H1 (cell line): ENCODE measurements at regions not wholly inside any gene's neighbourhood (a gene's known extent, or its start where the extent isn't known, plus 50 kb on each side); places are given as distances from the start of the nearest gene placed in this dataset.

ENCODE experiments used
- CTCF ChIA-PET: fragments of 300-600 bp; sonication (Branson Sonifier 250); formaldehyde crosslinking; loops from one replicate; lab custom pipeline; 2021; ENCODE audit not compliant: partially characterized antibody; lab: Charles Lee
- POLR2A ChIA-PET: fragments of 300-600 bp; sonication (Branson Sonifier 250); formaldehyde crosslinking; loops from one replicate; lab custom pipeline; 2021; ENCODE audit warnings: inconsistent platforms; ENCODE audit not compliant: partially characterized antibody; lab: Charles Lee
- DNase-seq, 2 experiments: peaks; one replicate each; pipeline versions ENCODE4 v3.0.0 to v3.0.0-alpha.2; 2010 to 2022; ENCODE audit warnings: low spot score in 2 of 2, low read depth in 1 of 2, mixed read lengths in 1 of 2
- FAIRE-seq: peaks from 2 replicates; lab custom pipeline; 2011; peaks lifted over from hg19 to GRCh38; lab: Jason Lieb, UNC
- H2AFZ ChIP-seq: 2 replicates; pipeline ENCODE4 v1.8.1; 2012; ENCODE audit warnings: low read length, inconsistent platforms
- H2AK5ac ChIP-seq: 2 replicates; pipeline ENCODE4 v1.6.1; 2013; ENCODE audit warnings: low read depth, low read length
- H2BK120ac ChIP-seq: replicated peaks from 2 replicates; pipeline ENCODE3; 2013; ENCODE audit warnings: low read depth, low read length, inconsistent platforms
- H2BK12ac ChIP-seq: 2 replicates; pipeline ENCODE4 v1.6.1; 2013; ENCODE audit warnings: low read depth, low read length
- H2BK15ac ChIP-seq: 2 replicates; pipeline ENCODE4 v1.6.1; 2013; ENCODE audit warnings: low read length
- H2BK20ac ChIP-seq: 2 replicates; pipeline ENCODE4 v1.6.1; 2013; ENCODE audit warnings: low read length
- H2BK5ac ChIP-seq: 2 replicates; pipeline ENCODE4 v1.6.1; 2013; ENCODE audit warnings: low read depth, low read length
- H3K14ac ChIP-seq: 2 replicates; pipeline ENCODE4 v1.6.1; 2013; ENCODE audit warnings: inconsistent platforms; ENCODE audit not compliant: insufficient read length
- H3K18ac ChIP-seq: 2 replicates; pipeline ENCODE4 v1.6.1; 2013; ENCODE audit warnings: low read length; ENCODE audit errors: extremely low read depth
- H3K23ac ChIP-seq: 2 replicates; pipeline ENCODE4 v1.6.1; 2013; ENCODE audit warnings: inconsistent platforms; ENCODE audit not compliant: insufficient read length
- H3K23me2 ChIP-seq: 2 replicates; pipeline ENCODE4 v1.6.1; 2013; ENCODE audit warnings: low read depth, low read length
- H3K27ac ChIP-seq: 2 replicates; pipeline ENCODE4 v1.6.1; 2011; ENCODE audit warnings: low read depth, low read length, inconsistent platforms
- H3K27me3 ChIP-seq, 4 experiments: replicated peaks in 1 of 4; 1 replicate in 1 of 4; 2 replicates in 3 of 4; pipeline versions ENCODE4 v1.6.1 to v1.8.1; 2011 to 2013; ENCODE audit warnings: low read length in 3 of 4, mild to moderate bottlenecking in 3 of 4, inconsistent platforms in 2 of 4, mixed read lengths in 2 of 4, moderate library complexity in 1 of 4; ENCODE audit not compliant: control insufficient read depth in 3 of 4, insufficient read depth in 3 of 4; ENCODE audit errors: extremely low read depth in 1 of 4
- H3K36me3 ChIP-seq, 4 experiments: 2 replicates each; pipeline versions ENCODE4 v1.6.1 to v1.8.1; 2011 to 2013; ENCODE audit warnings: mild to moderate bottlenecking in 4 of 4, low read length in 3 of 4, moderate library complexity in 2 of 4, control low read depth in 1 of 4, inconsistent platforms in 1 of 4; ENCODE audit not compliant: insufficient read depth in 4 of 4, control insufficient read depth in 2 of 4
- H3K4ac ChIP-seq: replicated peaks from 2 replicates; pipeline ENCODE3; 2013; ENCODE audit warnings: low read length, low read depth, mixed read lengths, inconsistent platforms; ENCODE audit not compliant: insufficient read length
- H3K4me1 ChIP-seq, 4 experiments: replicated peaks in 1 of 4; 1 replicate in 1 of 4; 2 replicates in 3 of 4; pipeline versions ENCODE4 v1.6.1 to v1.8.1; 2011 to 2013; ENCODE audit warnings: low read length in 3 of 4, inconsistent platforms in 2 of 4, mixed read lengths in 1 of 4; ENCODE audit not compliant: insufficient read depth in 4 of 4, control insufficient read depth in 3 of 4
- H3K4me2 ChIP-seq, 2 experiments: 2 replicates each; pipeline versions ENCODE4 v1.6.1 to v1.8.1; 2011 to 2013; ENCODE audit warnings: low read depth in 2 of 2, low read length in 2 of 2, control low read depth in 1 of 2, inconsistent platforms in 1 of 2, mild to moderate bottlenecking in 1 of 2; ENCODE audit not compliant: insufficient read depth in 1 of 2
- H3K4me3 ChIP-seq, 4 experiments: fragments of 200-600, 300-600 bp in 1 of 4; sonication (generic), shearing (Covaris generic), sonication (Bioruptor Twin) in 1 of 4; 2 replicates each; pipeline versions ENCODE4 v1.5.1 to v1.8.1; 2011 to 2016; ENCODE audit warnings: low read length in 4 of 4, low read depth in 3 of 4, control low read depth in 2 of 4, inconsistent platforms in 2 of 4, mild to moderate bottlenecking in 2 of 4, mixed read lengths in 1 of 4, moderate library complexity in 1 of 4; ENCODE audit not compliant: insufficient read depth in 2 of 4; ENCODE audit errors: extremely low read depth in 1 of 4
- H3K56ac ChIP-seq: replicated peaks from 2 replicates; pipeline ENCODE3; 2013; ENCODE audit warnings: low read depth, mild to moderate bottlenecking, mixed read lengths, low read length, inconsistent platforms; ENCODE audit not compliant: insufficient read length
- H3K79me1 ChIP-seq: 2 replicates; pipeline ENCODE4 v1.6.1; 2013; ENCODE audit warnings: low read depth, low read length, control low read depth
- H3K79me2 ChIP-seq, 2 experiments: 2 replicates each; pipeline versions ENCODE4 v1.6.1 to v1.8.1; 2012 to 2013; ENCODE audit warnings: low read length in 2 of 2, mild to moderate bottlenecking in 2 of 2, inconsistent platforms in 1 of 2; ENCODE audit not compliant: insufficient read depth in 2 of 2, control insufficient read depth in 1 of 2
- H3K9ac ChIP-seq, 4 experiments: replicated peaks in 1 of 4; 1 replicate in 1 of 4; 2 replicates in 3 of 4; pipeline versions ENCODE4 v1.6.1 to v1.8.1; 2011 to 2013; ENCODE audit warnings: low read depth in 3 of 4, low read length in 3 of 4, control low read depth in 2 of 4, mild to moderate bottlenecking in 2 of 4, moderate library complexity in 2 of 4, inconsistent platforms in 1 of 4; ENCODE audit errors: extremely low read depth in 1 of 4
- H3K9me3 ChIP-seq, 2 experiments: 2 replicates each; pipeline versions ENCODE4 v1.6.1 to v1.8.1; 2012 to 2013; ENCODE audit warnings: mild to moderate bottlenecking in 2 of 2, moderate library complexity in 2 of 2, control low read depth in 1 of 2, inconsistent platforms in 1 of 2, low read depth in 1 of 2, low read length in 1 of 2, mixed read lengths in 1 of 2; ENCODE audit not compliant: insufficient read depth in 2 of 2
- H4K20me1 ChIP-seq, 2 experiments: replicated peaks in 1 of 2; 2 replicates each; pipeline versions ENCODE3 to v1.8.1; 2011 to 2013; ENCODE audit warnings: inconsistent platforms in 2 of 2, low read length in 2 of 2, mild to moderate bottlenecking in 1 of 2; ENCODE audit not compliant: insufficient read depth in 2 of 2, control insufficient read depth in 1 of 2
- H4K5ac ChIP-seq: 2 replicates; pipeline ENCODE4 v1.6.1; 2013; ENCODE audit warnings: low read length, low read depth, mixed read lengths, inconsistent platforms; ENCODE audit not compliant: insufficient read length
- H4K8ac ChIP-seq: 2 replicates; pipeline ENCODE4 v1.8.0; 2013; ENCODE audit warnings: mild to moderate bottlenecking, moderate library complexity, low read length, inconsistent platforms; ENCODE audit not compliant: insufficient read depth; ENCODE audit errors: extremely low read depth
- H4K91ac ChIP-seq: replicated peaks from 2 replicates; pipeline ENCODE3; 2013; ENCODE audit warnings: low read length, mixed read lengths, inconsistent platforms; ENCODE audit not compliant: insufficient read length
- CHD1 ChIP-seq: IDR thresholded peaks from 2 replicates; pipeline ENCODE4 v1.6.1; 2012; ENCODE audit warnings: low read depth, low read length, improper control_type of control experiment
- HDAC2 ChIP-seq, 2 experiments: fragments of 300-600 bp in 1 of 2; sonication (generic) in 1 of 2; IDR thresholded peaks; 2 replicates each; pipeline ENCODE4 v1.6.1; 2011 to 2012; ENCODE audit warnings: low read depth in 2 of 2, low read length in 2 of 2, mild to moderate bottlenecking in 2 of 2, moderate library complexity in 2 of 2, borderline replicate concordance in 1 of 2, inconsistent platforms in 1 of 2
- JUN ChIP-seq: IDR thresholded peaks from 2 replicates; pipeline ENCODE4 v1.6.1; 2011; ENCODE audit warnings: low read depth, mild to moderate bottlenecking, improper control_type of control experiment, low read length
- MAX ChIP-seq: IDR thresholded peaks from 2 replicates; pipeline ENCODE4 v1.6.1; 2012; ENCODE audit warnings: inconsistent platforms
- NANOG ChIP-seq: IDR thresholded peaks from 2 replicates; pipeline ENCODE4 v1.6.1; 2011; ENCODE audit warnings: low read length, low read depth, mild to moderate bottlenecking, inconsistent platforms; ENCODE audit not compliant: insufficient read depth, poor library complexity, severe bottlenecking
- SP1 ChIP-seq: IDR thresholded peaks from 2 replicates; pipeline ENCODE4 v1.6.1; 2011; ENCODE audit warnings: low read depth, low read length
- SP4 ChIP-seq: IDR thresholded peaks from 2 replicates; pipeline ENCODE4 v1.6.1; 2012; ENCODE audit warnings: low read length, inconsistent platforms
- SRF ChIP-seq: IDR thresholded peaks from 2 replicates; pipeline ENCODE4 v1.6.1; 2011; ENCODE audit warnings: mild to moderate bottlenecking, low read depth, low read length, moderate library complexity
- ZNF274 ChIP-seq: IDR thresholded peaks from 2 replicates; pipeline ENCODE4 v1.7.0; 2012; ENCODE audit warnings: low read length, borderline replicate concordance; ENCODE audit errors: extremely low read depth
- WGBS, 2 experiments: shearing (Covaris generic) in 1 of 2; methylation state at CpG; one replicate each; pipeline versions ENCODE4 v1.1.6 to v1.1.7; 2013 to 2015; ENCODE audit warnings: low lambda C conversion rate in 2 of 2, mixed read lengths in 2 of 2, inconsistent platforms in 1 of 2, low coverage in 1 of 2, missing lambda C conversion rate in 1 of 2; ENCODE audit not compliant: insufficient replicate concordance in 2 of 2, insufficient coverage in 1 of 2, insufficient read length in 1 of 2; ENCODE audit errors: extremely low coverage in 1 of 2, missing lambda C conversion rate in 1 of 2; 5-methylcytosine and 5-hydroxymethylcytosine counted together

- H4K5ac ChIP-seq, result no peak overlapping the region
- H4K8ac ChIP-seq, result peak overlapping the region; percentile 62; the same call in 1 of the 2 replicates
- TF ChIP-seq SP1 (no peak), NANOG (no peak), JUN (no peak), HDAC2 (IDR thresholded peaks at IDR 0.05; ENCODE audit: borderline replicate concordance in 1 of 2, low read depth in 2 of 2, low read length in 2 of 2) (no peak), SP4 (no peak), SRF (no peak), MAX (no peak), ZNF274 (no peak), CHD1 (no peak)
Measured at GRCh38 chr10:131547129-131547799, 235.7 kb upstream of the TCERG1L start.

More at GRCh38 chr10:131547129-131547799, 235.7 kb upstream of the TCERG1L start:
- Histone ChIP-seq H3K18ac (no peak overlapping the region), H3K27me3 (no peaks in the 10 kb centered on the region), H3K79me2 (no peaks in the 10 kb centered on the region), H3K4me2 (no peak overlapping the region), H3K79me1 (no peaks in the 10 kb centered on the region), H2BK15ac (no peak overlapping the region), H3K4ac (no peak overlapping the region), H3K23me2 (no peaks in the 10 kb centered on the region), H2BK5ac (no peak overlapping the region), H3K4me1 (no peaks in the 10 kb centered on the region; a peak in 2 of 7 replicates), H2BK20ac (no peak overlapping the region), H4K91ac (no peak overlapping the region), H3K9me3 (no peaks in the 10 kb centered on the region), H3K23ac (no peak overlapping the region), H2BK120ac (no peak overlapping the region), H3K4me3 (no peak overlapping the region), H3K14ac (no peak overlapping the region), H4K20me1 (no peaks in the 10 kb centered on the region), H3K27ac (no peak overlapping the region), H2BK12ac (peak overlapping the region; percentile 12; the same call in 1 of the 2 replicates), H3K56ac (no peak overlapping the region), H2AFZ (no peak overlapping the region), H3K36me3 (no peaks in the 10 kb centered on the region), H2AK5ac (no peak overlapping the region), H3K9ac (no peak overlapping the region)
- ChIA-PET CTCF (interaction anchor here (0.6 to 1.9 kb wide), 4 partner anchors 23 to 157 kb away, joined by 3 to 7 read pairs (median 4); no protein-coding TSS in a partner anchor), POLR2A (interaction anchor here (0.5 kb wide), 1 partner anchor 21 kb away, joined by 3 read pairs; no protein-coding TSS in a partner anchor)
- 80% methylated on average over 6 of the region's 8 CpGs; no CpG with 5 or more reads in 1 of the 2 experiments for WGBS, 2 experiments
- peak in 1 of 2 experiments; percentile 28 for DNase-seq
- no peak for FAIRE-seq
